H1 (cell line): ENCODE measurements at regions not wholly inside any gene's neighbourhood (a gene's known extent, or its start where the extent isn't known, plus 50 kb on each side); places are given as distances from the start of the nearest gene placed in this dataset.

Source experiments
- CTCF ChIA-PET: fragments of 300-600 bp; sonication (Branson Sonifier 250); formaldehyde crosslinking; loops from one replicate; lab custom pipeline; 2021; ENCODE audit not compliant: partially characterized antibody; lab: Charles Lee
- POLR2A ChIA-PET: fragments of 300-600 bp; sonication (Branson Sonifier 250); formaldehyde crosslinking; loops from one replicate; lab custom pipeline; 2021; ENCODE audit warnings: inconsistent platforms; ENCODE audit not compliant: partially characterized antibody; lab: Charles Lee
- DNase-seq, 2 experiments: peaks; one replicate each; pipeline versions ENCODE4 v3.0.0 to v3.0.0-alpha.2; 2010 to 2022; ENCODE audit warnings: low spot score in 2 of 2, low read depth in 1 of 2, mixed read lengths in 1 of 2
- FAIRE-seq: peaks from 2 replicates; lab custom pipeline; 2011; peaks lifted over from hg19 to GRCh38; lab: Jason Lieb, UNC
- H2AFZ ChIP-seq: 2 replicates; pipeline ENCODE4 v1.8.1; 2012; ENCODE audit warnings: low read length, inconsistent platforms
- H2AK5ac ChIP-seq: 2 replicates; pipeline ENCODE4 v1.6.1; 2013; ENCODE audit warnings: low read depth, low read length
- H2BK120ac ChIP-seq: replicated peaks from 2 replicates; pipeline ENCODE3; 2013; ENCODE audit warnings: low read depth, low read length, inconsistent platforms
- H2BK12ac ChIP-seq: 2 replicates; pipeline ENCODE4 v1.6.1; 2013; ENCODE audit warnings: low read depth, low read length
- H2BK15ac ChIP-seq: 2 replicates; pipeline ENCODE4 v1.6.1; 2013; ENCODE audit warnings: low read length
- H2BK20ac ChIP-seq: 2 replicates; pipeline ENCODE4 v1.6.1; 2013; ENCODE audit warnings: low read length
- H2BK5ac ChIP-seq: 2 replicates; pipeline ENCODE4 v1.6.1; 2013; ENCODE audit warnings: low read depth, low read length
- H3K14ac ChIP-seq: 2 replicates; pipeline ENCODE4 v1.6.1; 2013; ENCODE audit warnings: inconsistent platforms; ENCODE audit not compliant: insufficient read length
- H3K18ac ChIP-seq: 2 replicates; pipeline ENCODE4 v1.6.1; 2013; ENCODE audit warnings: low read length; ENCODE audit errors: extremely low read depth
- H3K23ac ChIP-seq: 2 replicates; pipeline ENCODE4 v1.6.1; 2013; ENCODE audit warnings: inconsistent platforms; ENCODE audit not compliant: insufficient read length
- H3K23me2 ChIP-seq: 2 replicates; pipeline ENCODE4 v1.6.1; 2013; ENCODE audit warnings: low read depth, low read length
- H3K27ac ChIP-seq: 2 replicates; pipeline ENCODE4 v1.6.1; 2011; ENCODE audit warnings: low read depth, low read length, inconsistent platforms
- H3K27me3 ChIP-seq, 4 experiments: replicated peaks in 1 of 4; 1 replicate in 1 of 4; 2 replicates in 3 of 4; pipeline versions ENCODE4 v1.6.1 to v1.8.1; 2011 to 2013; ENCODE audit warnings: low read length in 3 of 4, mild to moderate bottlenecking in 3 of 4, inconsistent platforms in 2 of 4, mixed read lengths in 2 of 4, moderate library complexity in 1 of 4; ENCODE audit not compliant: control insufficient read depth in 3 of 4, insufficient read depth in 3 of 4; ENCODE audit errors: extremely low read depth in 1 of 4
- H3K36me3 ChIP-seq, 4 experiments: 2 replicates each; pipeline versions ENCODE4 v1.6.1 to v1.8.1; 2011 to 2013; ENCODE audit warnings: mild to moderate bottlenecking in 4 of 4, low read length in 3 of 4, moderate library complexity in 2 of 4, control low read depth in 1 of 4, inconsistent platforms in 1 of 4; ENCODE audit not compliant: insufficient read depth in 4 of 4, control insufficient read depth in 2 of 4
- H3K4ac ChIP-seq: replicated peaks from 2 replicates; pipeline ENCODE3; 2013; ENCODE audit warnings: low read length, low read depth, mixed read lengths, inconsistent platforms; ENCODE audit not compliant: insufficient read length
- H3K4me1 ChIP-seq, 4 experiments: replicated peaks in 1 of 4; 1 replicate in 1 of 4; 2 replicates in 3 of 4; pipeline versions ENCODE4 v1.6.1 to v1.8.1; 2011 to 2013; ENCODE audit warnings: low read length in 3 of 4, inconsistent platforms in 2 of 4, mixed read lengths in 1 of 4; ENCODE audit not compliant: insufficient read depth in 4 of 4, control insufficient read depth in 3 of 4
- H3K4me2 ChIP-seq, 2 experiments: 2 replicates each; pipeline versions ENCODE4 v1.6.1 to v1.8.1; 2011 to 2013; ENCODE audit warnings: low read depth in 2 of 2, low read length in 2 of 2, control low read depth in 1 of 2, inconsistent platforms in 1 of 2, mild to moderate bottlenecking in 1 of 2; ENCODE audit not compliant: insufficient read depth in 1 of 2
- H3K4me3 ChIP-seq, 4 experiments: fragments of 200-600, 300-600 bp in 1 of 4; sonication (generic), shearing (Covaris generic), sonication (Bioruptor Twin) in 1 of 4; 2 replicates each; pipeline versions ENCODE4 v1.5.1 to v1.8.1; 2011 to 2016; ENCODE audit warnings: low read length in 4 of 4, low read depth in 3 of 4, control low read depth in 2 of 4, inconsistent platforms in 2 of 4, mild to moderate bottlenecking in 2 of 4, mixed read lengths in 1 of 4, moderate library complexity in 1 of 4; ENCODE audit not compliant: insufficient read depth in 2 of 4; ENCODE audit errors: extremely low read depth in 1 of 4
- H3K56ac ChIP-seq: replicated peaks from 2 replicates; pipeline ENCODE3; 2013; ENCODE audit warnings: low read depth, mild to moderate bottlenecking, mixed read lengths, low read length, inconsistent platforms; ENCODE audit not compliant: insufficient read length
- H3K79me1 ChIP-seq: 2 replicates; pipeline ENCODE4 v1.6.1; 2013; ENCODE audit warnings: low read depth, low read length, control low read depth
- H3K79me2 ChIP-seq, 2 experiments: 2 replicates each; pipeline versions ENCODE4 v1.6.1 to v1.8.1; 2012 to 2013; ENCODE audit warnings: low read length in 2 of 2, mild to moderate bottlenecking in 2 of 2, inconsistent platforms in 1 of 2; ENCODE audit not compliant: insufficient read depth in 2 of 2, control insufficient read depth in 1 of 2
- H3K9ac ChIP-seq, 4 experiments: replicated peaks in 1 of 4; 1 replicate in 1 of 4; 2 replicates in 3 of 4; pipeline versions ENCODE4 v1.6.1 to v1.8.1; 2011 to 2013; ENCODE audit warnings: low read depth in 3 of 4, low read length in 3 of 4, control low read depth in 2 of 4, mild to moderate bottlenecking in 2 of 4, moderate library complexity in 2 of 4, inconsistent platforms in 1 of 4; ENCODE audit errors: extremely low read depth in 1 of 4
- H3K9me3 ChIP-seq, 2 experiments: 2 replicates each; pipeline versions ENCODE4 v1.6.1 to v1.8.1; 2012 to 2013; ENCODE audit warnings: mild to moderate bottlenecking in 2 of 2, moderate library complexity in 2 of 2, control low read depth in 1 of 2, inconsistent platforms in 1 of 2, low read depth in 1 of 2, low read length in 1 of 2, mixed read lengths in 1 of 2; ENCODE audit not compliant: insufficient read depth in 2 of 2
- H4K20me1 ChIP-seq, 2 experiments: replicated peaks in 1 of 2; 2 replicates each; pipeline versions ENCODE3 to v1.8.1; 2011 to 2013; ENCODE audit warnings: inconsistent platforms in 2 of 2, low read length in 2 of 2, mild to moderate bottlenecking in 1 of 2; ENCODE audit not compliant: insufficient read depth in 2 of 2, control insufficient read depth in 1 of 2
- H4K5ac ChIP-seq: 2 replicates; pipeline ENCODE4 v1.6.1; 2013; ENCODE audit warnings: low read length, low read depth, mixed read lengths, inconsistent platforms; ENCODE audit not compliant: insufficient read length
- H4K8ac ChIP-seq: 2 replicates; pipeline ENCODE4 v1.8.0; 2013; ENCODE audit warnings: mild to moderate bottlenecking, moderate library complexity, low read length, inconsistent platforms; ENCODE audit not compliant: insufficient read depth; ENCODE audit errors: extremely low read depth
- H4K91ac ChIP-seq: replicated peaks from 2 replicates; pipeline ENCODE3; 2013; ENCODE audit warnings: low read length, mixed read lengths, inconsistent platforms; ENCODE audit not compliant: insufficient read length
- BACH1 ChIP-seq: IDR thresholded peaks from 2 replicates; pipeline ENCODE4 v1.6.1; 2012; ENCODE audit warnings: low read length, improper control_type of control experiment
- CTCF ChIP-seq, 3 experiments: IDR thresholded peaks; 1 replicate in 2 of 3; 2 replicates in 1 of 3; pipeline versions ENCODE4 v1.5.1 to v1.6.1; 2011; ENCODE audit warnings: low read length in 3 of 3, mild to moderate bottlenecking in 3 of 3, inconsistent platforms in 2 of 3, low read depth in 1 of 3, moderate library complexity in 1 of 3; ENCODE audit not compliant: insufficient read depth in 1 of 3; ENCODE audit errors: control extremely low read depth in 1 of 3
- EP300 ChIP-seq, 2 experiments: IDR thresholded peaks; 1 replicate in 1 of 2; 2 replicates in 1 of 2; pipeline ENCODE4 v1.6.1; 2011 to 2012; ENCODE audit warnings: low read depth in 2 of 2, low read length in 2 of 2, mild to moderate bottlenecking in 2 of 2, borderline replicate concordance in 1 of 2, inconsistent platforms in 1 of 2, moderate library complexity in 1 of 2
- MAFK ChIP-seq: IDR thresholded peaks from 2 replicates; pipeline ENCODE4 v1.6.1; 2012; ENCODE audit warnings: low read depth, mild to moderate bottlenecking, improper control_type of control experiment, low read length
- TBP ChIP-seq: IDR thresholded peaks from 2 replicates; pipeline ENCODE4 v1.6.1; 2011; ENCODE audit warnings: low read depth, low read length, improper control_type of control experiment
- WGBS, 2 experiments: shearing (Covaris generic) in 1 of 2; methylation state at CpG; one replicate each; pipeline versions ENCODE4 v1.1.6 to v1.1.7; 2013 to 2015; ENCODE audit warnings: low lambda C conversion rate in 2 of 2, mixed read lengths in 2 of 2, inconsistent platforms in 1 of 2, low coverage in 1 of 2, missing lambda C conversion rate in 1 of 2; ENCODE audit not compliant: insufficient replicate concordance in 2 of 2, insufficient coverage in 1 of 2, insufficient read length in 1 of 2; ENCODE audit errors: extremely low coverage in 1 of 2, missing lambda C conversion rate in 1 of 2; 5-methylcytosine and 5-hydroxymethylcytosine counted together

- no peak overlapping the region for H4K91ac ChIP-seq
- no peaks in the 10 kb centered on the region for H3K79me2 ChIP-seq
- H4K8ac ChIP-seq: no peak overlapping the region
- H3K4me3 ChIP-seq: no peak overlapping the region
- H2BK15ac ChIP-seq: no peak overlapping the region
- no peak overlapping the region for H3K23ac ChIP-seq
- H2BK5ac ChIP-seq: no peak overlapping the region
- no peak overlapping the region for H2BK120ac ChIP-seq
- H3K9me3 ChIP-seq: no peaks in the 10 kb centered on the region
- H3K23me2 ChIP-seq: no peaks in the 10 kb centered on the region
- H4K5ac ChIP-seq: no peak overlapping the region
- 65% methylated on average over 9 of the region's 9 CpGs; no CpG with 5 or more reads in 1 of the 2 experiments for WGBS, 2 experiments
- no peak overlapping the region for H3K56ac ChIP-seq
- peaks cover 0 to 7% (median 4%) of the 10 kb centered on the region in 4 experiments; a peak in 5 of 7 replicates for H3K4me1 ChIP-seq
- H3K27me3 ChIP-seq: no peaks in the 10 kb centered on the region
- H3K4me2 ChIP-seq: no peak overlapping the region
- H3K4ac ChIP-seq: no peak overlapping the region
- ChIA-PET POLR2A (interaction anchor here (1.3 kb wide), 2 partner anchors 11 to 146 kb away, joined by 4 to 5 read pairs; no protein-coding TSS in a partner anchor), CTCF (interaction anchor here (1.0 to 1.5 kb wide), 5 partner anchors 9 to 642 kb away, joined by 3 to 5 read pairs (median 3); no protein-coding TSS in a partner anchor)
- no peak overlapping the region for H3K18ac ChIP-seq
- no peaks in the 10 kb centered on the region for H3K36me3 ChIP-seq
- FAIRE-seq (no peak), DNase-seq (no peak)
- H2BK20ac ChIP-seq: no peak overlapping the region
- H2AK5ac ChIP-seq: no peak overlapping the region
- H3K27ac ChIP-seq: no peak overlapping the region
- H2AFZ ChIP-seq: 0 out of 2 replicates have a peak overlapping the region, but pooled peaks have one; percentile 67
- no peaks in the 10 kb centered on the region for H3K79me1 ChIP-seq
- H4K20me1 ChIP-seq: no peaks in the 10 kb centered on the region
- H3K14ac ChIP-seq: no peak overlapping the region
- no peak overlapping the region for H2BK12ac ChIP-seq
- peak; percentile 97 for TF ChIP-seq MAFK
- TF ChIP-seq TBP: no peak
- TF ChIP-seq BACH1: peak; percentile 92
- TF ChIP-seq EP300 (IDR thresholded peaks at IDR 0.05; ENCODE audit: borderline replicate concordance in 1 of 2, low read depth in 2 of 2, low read length in 2 of 2): no peak
- TF ChIP-seq CTCF (IDR thresholded peaks at IDR 0.05; ENCODE audit: control extremely low read depth in 1 of 3, insufficient read depth in 1 of 3, low read depth in 1 of 3, low read length in 3 of 3): no peak
- no peak overlapping the region for H3K9ac ChIP-seq
Observed at GRCh38 chr22:49658902-49659280, 168.8 kb downstream of the BRD1 start.
